ENCODE measurements at regions not wholly inside any gene's neighbourhood (a gene's known extent, or its start where the extent isn't known, plus 50 kb on each side); places are given as distances from the start of the nearest gene placed in this dataset.

GRCh38 chrX:39149761-39150160, 348.5 kb downstream of the MID1IP1 start:
- Histone ChIP-seq H3K36me3 (ENCODE audit: control insufficient read depth in 4 of 4, insufficient read depth in 3 of 4, low read depth in 1 of 4, low read length in 3 of 4) (no peaks in the 10 kb centered on the region), H3K27ac (ENCODE audit: low read depth in 1 of 2, low read length in 2 of 2) (no peak overlapping the region), H3K4me1 (ENCODE audit: control insufficient read depth in 4 of 4, insufficient read depth in 4 of 4, low read length in 3 of 4) (peaks cover 0 to 6% (median 2%) of the 10 kb centered on the region in 4 donors), H3K9me3 (ENCODE audit: control insufficient read depth in 4 of 4, low read length in 3 of 4) (no peaks in the 10 kb centered on the region), H3K9ac (ENCODE audit: low read depth in 1 of 2, low read length in 2 of 2) (no peak overlapping the region), H3K4me3 (ENCODE audit: low read depth in 1 of 3, low read length in 3 of 3) (no peak overlapping the region), H3K27me3 (ENCODE audit: control insufficient read depth in 4 of 4, insufficient read depth in 4 of 4, low read length in 3 of 4) (no peaks in the 10 kb centered on the region)
- TF ChIP-seq HNF4A (conservative IDR thresholded peaks at IDR 0.05): no peak
- TF ChIP-seq RAD21 (IDR thresholded peaks at IDR 0.05): peak; percentile 87 to 88
- TF ChIP-seq, protein P1, sequence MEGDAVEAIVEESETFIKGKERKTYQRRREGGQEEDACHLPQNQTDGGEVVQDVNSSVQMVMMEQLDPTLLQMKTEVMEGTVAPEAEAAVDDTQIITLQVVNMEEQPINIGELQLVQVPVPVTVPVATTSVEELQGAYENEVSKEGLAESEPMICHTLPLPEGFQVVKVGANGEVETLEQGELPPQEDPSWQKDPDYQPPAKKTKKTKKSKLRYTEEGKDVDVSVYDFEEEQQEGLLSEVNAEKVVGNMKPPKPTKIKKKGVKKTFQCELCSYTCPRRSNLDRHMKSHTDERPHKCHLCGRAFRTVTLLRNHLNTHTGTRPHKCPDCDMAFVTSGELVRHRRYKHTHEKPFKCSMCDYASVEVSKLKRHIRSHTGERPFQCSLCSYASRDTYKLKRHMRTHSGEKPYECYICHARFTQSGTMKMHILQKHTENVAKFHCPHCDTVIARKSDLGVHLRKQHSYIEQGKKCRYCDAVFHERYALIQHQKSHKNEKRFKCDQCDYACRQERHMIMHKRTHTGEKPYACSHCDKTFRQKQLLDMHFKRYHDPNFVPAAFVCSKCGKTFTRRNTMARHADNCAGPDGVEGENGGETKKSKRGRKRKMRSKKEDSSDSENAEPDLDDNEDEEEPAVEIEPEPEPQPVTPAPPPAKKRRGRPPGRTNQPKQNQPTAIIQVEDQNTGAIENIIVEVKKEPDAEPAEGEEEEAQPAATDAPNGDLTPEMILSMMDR (IDR thresholded peaks at IDR 0.05; ENCODE audit: low read depth, low read length, missing input control): peak; percentile 65
- 32% methylated on average over 8 of the region's 8 CpGs for WGBS
- DNase-seq (ENCODE audit: low spot score): peak; percentile 80

- DNase-seq (ENCODE audit: low spot score): no peak
- TF ChIP-seq YY1 (IDR thresholded peaks at IDR 0.05) (no peak), EGR1 (IDR thresholded peaks at IDR 0.05; ENCODE audit: low read depth in 2 of 2) (no peak), FOXA2 (IDR thresholded peaks at IDR 0.05) (no peak), HNF4G (IDR thresholded peaks at IDR 0.05) (no peak), RXRA (IDR thresholded peaks at IDR 0.05) (no peak), FOXA1 (IDR thresholded peaks at IDR 0.05) (no peak), REST (IDR thresholded peaks at IDR 0.05) (no peak), TAF1 (conservative IDR thresholded peaks at IDR 0.05) (no peak), GABPA (IDR thresholded peaks at IDR 0.05 in 1 of 2, conservative IDR thresholded peaks at IDR 0.05 in 1 of 2) (no peak)
- TF ChIP-seq, protein P2, sequence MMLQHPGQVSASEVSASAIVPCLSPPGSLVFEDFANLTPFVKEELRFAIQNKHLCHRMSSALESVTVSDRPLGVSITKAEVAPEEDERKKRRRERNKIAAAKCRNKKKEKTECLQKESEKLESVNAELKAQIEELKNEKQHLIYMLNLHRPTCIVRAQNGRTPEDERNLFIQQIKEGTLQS (IDR thresholded peaks at IDR 0.05): no peak
- Histone ChIP-seq H3K9me3 (ENCODE audit: control insufficient read depth in 4 of 4, low read length in 3 of 4) (no peaks in the 10 kb centered on the region), H3K27ac (ENCODE audit: low read depth in 1 of 2, low read length in 2 of 2) (no peak overlapping the region), H3K4me1 (ENCODE audit: control insufficient read depth in 4 of 4, insufficient read depth in 4 of 4, low read length in 3 of 4) (peaks cover 0 to 9% (median 2%) of the 10 kb centered on the region in 4 donors), H3K4me3 (ENCODE audit: low read depth in 1 of 3, low read length in 3 of 3) (no peak overlapping the region), H3K9ac (ENCODE audit: low read depth in 1 of 2, low read length in 2 of 2) (no peak overlapping the region), H3K27me3 (ENCODE audit: control insufficient read depth in 4 of 4, insufficient read depth in 4 of 4, low read length in 3 of 4) (no peaks in the 10 kb centered on the region), H3K36me3 (ENCODE audit: control insufficient read depth in 4 of 4, insufficient read depth in 3 of 4, low read depth in 1 of 4, low read length in 3 of 4) (no peaks in the 10 kb centered on the region)
- 74% methylated on average over 5 of the region's 5 CpGs for whole genome bisulfite sequencing
Measured at GRCh38 chrX:39150220-39150619, 349.0 kb downstream of the MID1IP1 start.

DNA sequence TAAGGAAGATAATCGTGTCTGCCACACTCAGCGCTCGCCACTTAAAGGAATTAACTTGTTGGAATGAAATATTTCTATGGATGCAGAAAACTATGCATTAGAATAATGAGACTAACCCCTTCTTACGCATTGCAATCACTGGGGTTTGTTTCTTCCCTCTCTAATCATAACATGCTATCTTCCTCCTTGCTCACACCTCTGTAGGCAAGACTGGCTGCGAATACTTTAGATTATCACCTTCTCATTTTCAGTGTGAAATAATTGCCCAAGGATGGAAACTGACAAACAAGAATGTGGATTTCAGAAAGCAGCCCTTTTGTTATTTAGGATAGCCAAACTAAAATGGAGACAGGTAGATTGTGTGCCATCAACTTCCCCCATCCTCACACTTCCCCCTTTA, 349.4 kb downstream of the MID1IP1 start:
- Histone ChIP-seq H3K27ac (ENCODE audit: low read depth in 1 of 2, low read length in 2 of 2) (no peak overlapping the region), H3K27me3 (ENCODE audit: control insufficient read depth in 4 of 4, insufficient read depth in 4 of 4, low read length in 3 of 4) (no peaks in the 10 kb centered on the region), H3K4me3 (ENCODE audit: low read depth in 1 of 3, low read length in 3 of 3) (no peak overlapping the region), H3K9me3 (ENCODE audit: control insufficient read depth in 4 of 4, low read length in 3 of 4) (no peaks in the 10 kb centered on the region), H3K36me3 (ENCODE audit: control insufficient read depth in 4 of 4, insufficient read depth in 3 of 4, low read depth in 1 of 4, low read length in 3 of 4) (no peaks in the 10 kb centered on the region), H3K9ac (ENCODE audit: low read depth in 1 of 2, low read length in 2 of 2) (no peak overlapping the region), H3K4me1 (ENCODE audit: control insufficient read depth in 4 of 4, insufficient read depth in 4 of 4, low read length in 3 of 4) (peaks cover 0 to 9% (median 2%) of the 10 kb centered on the region in 4 donors)
- TF ChIP-seq, protein P3, sequence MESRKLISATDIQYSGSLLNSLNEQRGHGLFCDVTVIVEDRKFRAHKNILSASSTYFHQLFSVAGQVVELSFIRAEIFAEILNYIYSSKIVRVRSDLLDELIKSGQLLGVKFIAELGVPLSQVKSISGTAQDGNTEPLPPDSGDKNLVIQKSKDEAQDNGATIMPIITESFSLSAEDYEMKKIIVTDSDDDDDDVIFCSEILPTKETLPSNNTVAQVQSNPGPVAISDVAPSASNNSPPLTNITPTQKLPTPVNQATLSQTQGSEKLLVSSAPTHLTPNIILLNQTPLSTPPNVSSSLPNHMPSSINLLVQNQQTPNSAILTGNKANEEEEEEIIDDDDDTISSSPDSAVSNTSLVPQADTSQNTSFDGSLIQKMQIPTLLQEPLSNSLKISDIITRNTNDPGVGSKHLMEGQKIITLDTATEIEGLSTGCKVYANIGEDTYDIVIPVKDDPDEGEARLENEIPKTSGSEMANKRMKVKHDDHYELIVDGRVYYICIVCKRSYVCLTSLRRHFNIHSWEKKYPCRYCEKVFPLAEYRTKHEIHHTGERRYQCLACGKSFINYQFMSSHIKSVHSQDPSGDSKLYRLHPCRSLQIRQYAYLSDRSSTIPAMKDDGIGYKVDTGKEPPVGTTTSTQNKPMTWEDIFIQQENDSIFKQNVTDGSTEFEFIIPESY (IDR thresholded peaks at IDR 0.05): no peak
- TF ChIP-seq FOXA1 (IDR thresholded peaks at IDR 0.05) (no peak), GABPA (IDR thresholded peaks at IDR 0.05 in 1 of 2, conservative IDR thresholded peaks at IDR 0.05 in 1 of 2) (no peak), RAD21 (IDR thresholded peaks at IDR 0.05) (no peak), JUND (IDR thresholded peaks at IDR 0.05) (no peak), SP1 (IDR thresholded peaks at IDR 0.05) (no peak), HNF4A (conservative IDR thresholded peaks at IDR 0.05) (no peak)
- TF ChIP-seq, protein P1 (IDR thresholded peaks at IDR 0.05; ENCODE audit: low read depth, low read length, missing input control): no peak
- DNase-seq (ENCODE audit: low spot score): no peak
- WGBS: 76% methylated on average over 5 of the region's 5 CpGs
